MM.1S (cell line): ENCODE measurements at regions not wholly inside any gene's neighbourhood (a gene's known extent, or its start where the extent isn't known, plus 50 kb on each side); places are given as distances from the start of the nearest gene placed in this dataset.

ENCODE experiments used
- DNase-seq: peaks from one replicate; pipeline ENCODE4 v3.0.0-alpha.2; 2015
- H2AFZ ChIP-seq: fragments of 300-600 bp; sonication (generic); 2 replicates; pipeline ENCODE4 v1.6.0; 2016; ENCODE audit warnings: antibody characterized with exemption, low read length
- H3F3A ChIP-seq: fragments of 300-600 bp; sonication (generic); 2 replicates; pipeline ENCODE4 v1.6.1; 2016; ENCODE audit warnings: mild to moderate bottlenecking, antibody characterized with exemption, low read length, moderate library complexity, mixed read lengths; ENCODE audit not compliant: insufficient read depth
- H3K27ac ChIP-seq: fragments of 300-600 bp; sonication (generic); 2 replicates; pipeline ENCODE4 v1.5.1; 2016; ENCODE audit warnings: mild to moderate bottlenecking, low read length
- H3K27me3 ChIP-seq: fragments of 300-600 bp; sonication (generic); replicated peaks from 2 replicates; pipeline ENCODE4 v1.6.0; 2016; ENCODE audit warnings: low read length; ENCODE audit not compliant: insufficient read depth
- H3K36me3 ChIP-seq: fragments of 300-600 bp; sonication (generic); replicated peaks from 2 replicates; pipeline ENCODE4 v1.6.1; 2016; ENCODE audit warnings: mild to moderate bottlenecking, low read length, mixed read lengths; ENCODE audit not compliant: insufficient read depth
- H3K4me1 ChIP-seq: fragments of 300-600 bp; sonication (generic); 2 replicates; pipeline ENCODE4 v1.6.1; 2016; ENCODE audit warnings: low read length, mixed read lengths
- H3K4me2 ChIP-seq: fragments of 300-600 bp; sonication (generic); 2 replicates; pipeline ENCODE4 v1.6.0; 2016; ENCODE audit warnings: low read depth, low read length
- H3K4me3 ChIP-seq: fragments of 300-600 bp; sonication (generic); 2 replicates; pipeline ENCODE4 v1.5.1; 2016; ENCODE audit warnings: low read length, mixed read lengths
- H3K79me2 ChIP-seq: fragments of 300-600 bp; sonication (generic); 2 replicates; pipeline ENCODE4 v1.6.1; 2016; ENCODE audit warnings: mixed run types, low read length, mixed read lengths
- H3K9ac ChIP-seq: fragments of 300-600 bp; sonication (generic); 2 replicates; pipeline ENCODE4 v1.6.1; 2016; ENCODE audit warnings: low read length, mixed read lengths
- H3K9me2 ChIP-seq: fragments of 300-600 bp; sonication (generic); replicated peaks from 2 replicates; pipeline ENCODE4 v1.6.1; 2016; ENCODE audit warnings: mild to moderate bottlenecking, low read length, mixed read lengths; ENCODE audit not compliant: insufficient read depth
- H3K9me3 ChIP-seq: fragments of 300-600 bp; sonication (generic); replicated peaks from 2 replicates; pipeline ENCODE4 v1.6.1; 2016; ENCODE audit warnings: mild to moderate bottlenecking, low read length, mixed read lengths; ENCODE audit not compliant: insufficient read depth
- H4K20me1 ChIP-seq: fragments of 300-600 bp; sonication (generic); 2 replicates; pipeline ENCODE4 v1.6.1; 2016; ENCODE audit warnings: mild to moderate bottlenecking, low read length, moderate library complexity, mixed read lengths; ENCODE audit not compliant: insufficient read depth
- CTCF ChIP-seq: fragments of 300-600 bp; sonication (generic); IDR thresholded peaks from 2 replicates; pipeline ENCODE4 v1.5.1; 2016; ENCODE audit warnings: antibody characterized with exemption, low read length, mixed read lengths
- EZH2 ChIP-seq: fragments of 300-600 bp; sonication (generic); optimal IDR thresholded peaks from 2 replicates; pipeline ENCODE3; 2017; ENCODE audit warnings: low read depth, mild to moderate bottlenecking, antibody characterized with exemption, low read length, mixed read lengths
- EZH2phosphoT487 ChIP-seq: fragments of 300-600 bp; sonication (generic); IDR thresholded peaks from 2 replicates; pipeline ENCODE4 v1.6.1; 2018; ENCODE audit warnings: antibody characterized with exemption, low read length

DNA sequence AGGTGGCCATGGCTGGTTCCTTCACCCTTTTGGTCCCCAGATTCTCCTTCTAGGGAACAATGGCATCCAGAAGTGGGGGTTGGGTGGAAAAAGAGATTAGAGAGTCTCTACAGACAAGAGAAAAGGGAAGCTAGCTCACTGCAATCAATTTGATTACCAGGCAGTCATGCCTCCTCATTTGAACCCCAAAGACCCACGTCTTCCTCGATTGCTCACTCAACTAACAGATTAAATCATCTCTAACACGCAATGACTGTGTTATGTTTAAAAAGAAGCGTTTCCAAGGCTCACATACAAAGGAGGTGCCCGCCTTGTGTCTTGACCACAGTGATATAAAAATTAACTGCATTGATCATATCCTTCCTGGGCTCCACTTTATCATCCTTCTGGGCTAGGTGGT lies 57.6 kb downstream of the BHLHE40 start:
- no peak overlapping the region for H2AFZ ChIP-seq
- H3K4me3 ChIP-seq, result no peak overlapping the region
- no peaks in the 10 kb centered on the region for H3K9me3 ChIP-seq
- TF ChIP-seq EZH2 (no peak), EZH2phosphoT487 (no peak), CTCF (no peak)
- no peaks in the 10 kb centered on the region for H3K36me3 ChIP-seq
- no peaks in the 10 kb centered on the region for H3K27me3 ChIP-seq
- no peak for DNase-seq
- H3K4me2 ChIP-seq, result no peak overlapping the region
- H3K9ac ChIP-seq, result no peak overlapping the region
- no peaks in the 10 kb centered on the region for H3K4me1 ChIP-seq
- no peaks in the 10 kb centered on the region for H3K79me2 ChIP-seq
- no peaks in the 10 kb centered on the region for H3K9me2 ChIP-seq
- no peak overlapping the region for H3K27ac ChIP-seq
- no peaks in the 10 kb centered on the region for H3F3A ChIP-seq
- H4K20me1 ChIP-seq, result no peaks in the 10 kb centered on the region

DNA sequence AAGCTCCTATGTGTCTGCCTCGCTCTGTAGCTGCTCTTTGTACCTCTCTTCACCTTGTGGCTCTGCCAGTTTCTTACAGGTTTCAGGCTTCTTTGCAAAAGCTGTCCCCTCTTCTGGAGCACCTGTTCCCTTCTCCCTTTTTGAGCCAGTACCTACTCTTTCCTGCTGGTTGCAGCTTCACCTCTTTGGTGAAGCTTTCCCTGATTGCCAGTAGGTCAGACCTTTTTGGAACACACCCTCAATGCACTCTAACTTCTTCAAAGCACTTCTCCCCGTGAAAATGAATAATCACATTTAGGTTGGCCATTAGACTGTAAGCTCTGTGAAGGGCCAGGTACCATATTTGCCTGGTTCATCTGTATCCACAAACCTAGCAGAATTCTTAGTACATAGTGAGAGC lies 60.3 kb downstream of the BHLHE40 start:
- Histone ChIP-seq H4K20me1 (no peaks in the 10 kb centered on the region), H3K4me1 (no peaks in the 10 kb centered on the region), H3K4me2 (no peak overlapping the region), H3K27me3 (no peaks in the 10 kb centered on the region), H3K9me3 (no peaks in the 10 kb centered on the region), H3K9me2 (no peaks in the 10 kb centered on the region), H3K9ac (no peak overlapping the region), H2AFZ (no peak overlapping the region), H3K36me3 (no peaks in the 10 kb centered on the region), H3K27ac (no peak overlapping the region), H3F3A (no peaks in the 10 kb centered on the region), H3K79me2 (no peaks in the 10 kb centered on the region), H3K4me3 (no peak overlapping the region)
- no peak for DNase-seq
- TF ChIP-seq EZH2phosphoT487, result no peak
- no peak for TF ChIP-seq CTCF
- no peak for TF ChIP-seq EZH2

- no peaks in the 10 kb centered on the region for H3K79me2 ChIP-seq
- H4K20me1 ChIP-seq, result no peaks in the 10 kb centered on the region
- no peaks in the 10 kb centered on the region for H3K27me3 ChIP-seq
- no peaks in the 10 kb centered on the region for H3K36me3 ChIP-seq
- H3K4me1 ChIP-seq, result no peaks in the 10 kb centered on the region
- no peak overlapping the region for H3K4me3 ChIP-seq
- no peaks in the 10 kb centered on the region for H3K9me3 ChIP-seq
- no peaks in the 10 kb centered on the region for H3K9me2 ChIP-seq
- no peaks in the 10 kb centered on the region for H3F3A ChIP-seq
- no peak overlapping the region for H3K9ac ChIP-seq
- H3K4me2 ChIP-seq, result no peak overlapping the region
- TF ChIP-seq EZH2 (no peak), EZH2phosphoT487 (no peak)
- H3K27ac ChIP-seq, result no peak overlapping the region
- no peak for DNase-seq
- no peak overlapping the region for H2AFZ ChIP-seq
These were observed 62.1 kb downstream of the BHLHE40 start for GRCh38 chr3:5041315-5041714.

- no peaks in the 10 kb centered on the region for H3K9me3 ChIP-seq
- H3K9ac ChIP-seq, result no peak overlapping the region
- no peaks in the 10 kb centered on the region for H3K4me1 ChIP-seq
- H3K4me2 ChIP-seq, result no peak overlapping the region
- H2AFZ ChIP-seq, result no peak overlapping the region
- no peaks in the 10 kb centered on the region for H4K20me1 ChIP-seq
- no peaks in the 10 kb centered on the region for H3K27me3 ChIP-seq
- no peak for DNase-seq
- H3K36me3 ChIP-seq, result no peaks in the 10 kb centered on the region
- no peak overlapping the region for H3K4me3 ChIP-seq
- H3K27ac ChIP-seq, result no peak overlapping the region
- no peaks in the 10 kb centered on the region for H3K79me2 ChIP-seq
- H3K9me2 ChIP-seq, result no peaks in the 10 kb centered on the region
- no peak for TF ChIP-seq EZH2phosphoT487
- no peak for TF ChIP-seq EZH2
- TF ChIP-seq CTCF, result no peak
- H3F3A ChIP-seq, result no peaks in the 10 kb centered on the region
These were observed 66.7 kb downstream of the BHLHE40 start for GRCh38 chr3:5045961-5046360.
